HG03460 (cell line): ENCODE measurements at regions not wholly inside any gene's neighbourhood (a gene's known extent, or its start where the extent isn't known, plus 50 kb on each side); places are given as distances from the start of the nearest gene placed in this dataset.
"Not testable (repeated sequence)": the region's sequence is repeated elsewhere in the genome, so short reads cannot be mapped to it uniquely, and the experiment has no call there.

ENCODE experiments used
- ATAC-seq: cut with Tn5 transposase; IDR thresholded peaks from one replicate; pipeline ENCODE4 v1.9.1; 2021; ENCODE audit not compliant: unreplicated experiment

DNA sequence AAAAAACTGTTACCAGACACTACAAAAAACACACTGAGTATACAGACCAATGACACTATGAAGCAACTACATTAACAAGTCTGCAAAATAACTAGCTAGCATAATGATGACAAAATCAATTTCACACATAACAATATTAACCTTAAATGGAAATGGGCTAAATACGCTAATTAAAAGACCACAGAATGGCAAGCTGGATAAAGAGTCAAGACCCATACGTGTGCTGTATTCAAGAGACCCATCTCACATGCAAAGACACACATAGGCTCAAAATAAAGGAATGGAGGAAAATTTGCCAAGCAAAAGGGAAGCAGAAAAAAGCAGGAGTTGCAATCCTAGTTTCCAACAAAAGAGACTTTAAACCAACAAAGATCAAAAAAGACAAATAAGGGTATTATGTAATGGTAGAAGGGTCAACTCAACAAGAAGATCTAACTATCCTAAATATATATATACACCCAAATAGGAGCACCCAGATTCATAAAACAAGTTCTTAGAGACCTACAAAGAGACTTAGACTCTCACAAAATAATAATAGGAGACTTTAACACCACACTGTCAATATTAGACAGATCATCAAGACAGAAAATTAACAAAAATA is 158.6 kb downstream of the ALDH8A1 start:
- ATAC-seq, result not testable (repeated sequence)

- ATAC-seq, result no peak
Measured at GRCh38 chr6:134787261-134787877, 162.5 kb downstream of the ALDH8A1 start.

DNA sequence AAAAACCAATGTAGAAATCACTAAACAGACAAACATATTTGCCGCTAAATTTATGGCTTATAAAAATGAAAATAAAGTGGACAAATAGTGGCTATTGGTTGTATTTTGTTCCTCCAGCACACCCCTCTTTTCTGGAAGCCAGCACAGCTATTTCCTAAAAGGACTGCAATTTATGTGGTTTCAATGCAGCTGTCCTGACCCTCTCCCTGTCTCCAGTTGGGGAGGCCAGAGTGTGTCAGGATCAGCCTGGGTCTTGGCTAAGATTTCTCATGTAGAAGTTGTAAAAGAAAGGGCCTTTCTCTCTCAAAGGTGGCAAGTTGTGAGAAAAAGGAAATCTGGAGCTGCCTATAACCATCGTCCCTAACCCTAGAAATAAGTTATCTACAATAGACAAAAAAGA is 165.6 kb downstream of the ALDH8A1 start:
- ATAC-seq, result no peak

DNA sequence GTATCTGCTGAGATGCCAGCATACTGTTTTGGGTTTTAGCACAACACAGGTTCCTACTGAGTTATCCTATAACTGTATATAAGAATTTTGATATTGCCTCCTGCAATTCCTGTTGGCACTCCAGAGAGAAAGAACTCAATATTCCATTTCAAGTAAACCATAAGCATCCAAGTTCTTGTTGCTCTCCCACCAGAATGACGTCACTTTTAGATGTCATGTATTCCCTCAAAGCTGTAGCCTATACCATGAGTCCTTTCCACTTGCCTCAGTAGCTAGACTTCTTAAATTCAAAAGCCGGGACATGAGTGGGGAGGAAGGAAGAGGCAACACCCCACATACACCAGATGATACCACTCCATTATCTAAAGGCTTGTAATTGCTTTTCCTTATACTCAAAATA is 171.5 kb downstream of the ALDH8A1 start:
- no peak for ATAC-seq

GRCh38 chr6:134774201-134774638 is 175.7 kb downstream of the ALDH8A1 start:
- ATAC-seq, result no peak

GRCh38 chr6:134772671-134773360 is 177.1 kb downstream of the ALDH8A1 start:
- no peak for ATAC-seq

GRCh38 chr6:134768931-134769330 is 181.0 kb downstream of the ALDH8A1 start:
- no peak for ATAC-seq

GRCh38 chr6:134766497-134766896 is 183.4 kb downstream of the ALDH8A1 start:
- no peak for ATAC-seq

- ATAC-seq, result no peak
Measured at GRCh38 chr6:134764741-134765140, 185.2 kb downstream of the ALDH8A1 start.

GRCh38 chr6:134763575-134763974 is 186.3 kb downstream of the ALDH8A1 start:
- not testable (repeated sequence) for ATAC-seq

GRCh38 chr6:134758621-134759020 is 191.3 kb downstream of the ALDH8A1 start:
- ATAC-seq, result no peak

GRCh38 chr6:134757911-134758361 is 192.0 kb downstream of the ALDH8A1 start:
- no peak for ATAC-seq

GRCh38 chr6:134756374-134757025 is 193.4 kb downstream of the ALDH8A1 start:
- ATAC-seq, result no peak

- no peak for ATAC-seq
Measured at GRCh38 chr6:134754013-134754690, 195.7 kb downstream of the ALDH8A1 start.

DNA sequence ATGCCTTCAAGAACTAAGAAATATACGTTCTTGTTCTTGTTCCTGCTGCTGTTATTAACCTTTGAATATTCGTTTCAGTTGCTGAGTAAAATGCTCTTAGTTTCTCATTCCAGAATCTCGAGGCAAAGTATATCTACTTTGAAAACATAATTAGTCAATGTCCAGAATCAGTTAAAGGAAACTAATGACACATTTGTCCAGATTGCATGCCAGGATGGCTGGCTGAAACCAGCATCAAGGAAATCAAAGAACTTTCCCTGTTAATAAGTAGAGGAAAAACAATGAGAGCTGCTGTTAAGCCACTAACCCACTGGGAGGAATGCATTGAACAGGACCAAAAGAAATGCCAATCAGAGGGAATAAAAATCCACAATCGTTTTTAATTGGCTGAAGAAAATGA is 196.9 kb downstream of the ALDH8A1 start:
- no peak for ATAC-seq

DNA sequence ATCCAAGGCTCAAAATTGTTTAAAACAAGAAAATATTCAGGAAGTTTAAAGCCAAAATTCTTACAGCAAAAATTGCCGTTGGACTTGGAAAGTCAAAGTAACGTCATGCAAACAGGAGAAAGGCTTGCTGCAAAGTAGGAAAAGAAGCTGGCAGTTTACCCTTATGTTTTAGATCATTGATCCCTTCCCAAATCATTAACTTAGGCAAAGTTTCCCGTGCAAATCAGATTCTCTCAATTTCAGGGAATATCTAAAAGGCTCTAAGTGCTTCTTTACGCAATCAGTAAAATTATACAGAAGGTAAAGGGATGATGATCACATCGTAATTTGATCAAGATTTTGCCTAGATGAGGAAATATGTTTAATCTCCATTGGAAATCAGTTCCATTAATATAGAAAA is 197.5 kb downstream of the ALDH8A1 start:
- no peak for ATAC-seq

DNA sequence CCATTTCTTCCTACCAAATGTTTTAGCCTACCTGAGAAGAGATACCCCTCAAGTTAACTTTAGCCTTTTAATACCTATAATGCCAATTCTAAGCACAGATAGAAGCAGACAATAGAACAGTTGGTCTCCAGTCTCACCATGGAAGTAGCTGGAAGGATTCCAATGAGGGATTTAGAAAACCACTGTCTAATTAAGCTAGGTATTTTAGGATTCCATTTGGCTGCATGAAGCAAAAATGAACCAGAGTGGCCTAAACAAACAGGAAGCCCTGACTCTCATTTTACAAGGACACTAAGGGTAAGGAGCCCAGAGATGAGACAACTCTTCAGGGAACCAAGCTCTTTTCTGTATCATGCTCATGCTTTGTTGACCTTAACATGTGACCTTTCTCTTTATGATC is 199.2 kb downstream of the ALDH8A1 start:
- ATAC-seq, result no peak

DNA sequence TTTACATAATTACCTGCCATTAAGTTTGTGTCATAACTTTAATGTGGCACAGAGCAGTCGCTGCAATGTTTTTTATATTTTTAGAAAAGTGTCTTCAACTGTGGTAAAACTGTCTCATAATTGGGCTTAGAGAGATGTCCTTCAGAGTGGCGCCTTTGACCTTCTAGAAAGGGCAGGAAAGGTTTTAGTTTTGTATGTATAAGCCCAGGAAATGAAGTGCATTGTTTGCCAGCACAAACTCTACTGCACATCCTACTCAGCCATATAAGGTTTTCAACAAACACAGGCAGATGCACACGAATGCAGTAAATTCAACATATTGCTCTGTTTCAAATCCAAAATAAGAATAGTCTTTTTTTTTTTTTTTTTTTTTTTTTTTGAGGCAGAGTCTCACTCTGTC is 201.4 kb downstream of the ALDH8A1 start:
- ATAC-seq, result no peak

- ATAC-seq, result not testable (repeated sequence)
Measured at GRCh38 chr6:134747197-134747596, 202.7 kb downstream of the ALDH8A1 start.

- no peak for ATAC-seq
Measured at GRCh38 chr6:134746140-134746539, 203.8 kb downstream of the ALDH8A1 start.

- ATAC-seq, result not testable (repeated sequence)
Measured at GRCh38 chr6:134745192-134745591, 204.7 kb downstream of the ALDH8A1 start.
